ENCODE measurements at regions not wholly inside any gene's neighbourhood (a gene's known extent, or its start where the extent isn't known, plus 50 kb on each side); places are given as distances from the start of the nearest gene placed in this dataset.

DNA sequence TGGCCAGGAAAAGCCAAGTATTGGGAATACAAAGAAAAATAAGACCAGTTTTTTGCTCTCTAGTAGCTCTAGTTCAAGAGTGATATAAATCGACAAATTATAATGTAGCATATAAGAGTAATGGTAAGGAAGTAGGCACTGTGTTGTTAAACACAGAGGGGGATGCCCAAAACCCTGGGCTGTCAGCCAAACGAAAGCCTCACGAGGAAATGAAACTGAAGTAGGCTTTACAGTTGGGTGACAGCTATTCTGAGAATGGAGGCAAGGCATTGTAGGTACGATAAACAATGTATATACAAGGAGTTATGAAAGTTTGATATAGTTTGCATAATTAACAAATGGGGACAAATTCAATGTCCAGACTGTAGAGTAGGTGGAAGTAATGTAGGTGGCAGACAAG is 176.4 kb downstream of the FAM181B start (continued):
- TF ChIP-seq, protein P1, sequence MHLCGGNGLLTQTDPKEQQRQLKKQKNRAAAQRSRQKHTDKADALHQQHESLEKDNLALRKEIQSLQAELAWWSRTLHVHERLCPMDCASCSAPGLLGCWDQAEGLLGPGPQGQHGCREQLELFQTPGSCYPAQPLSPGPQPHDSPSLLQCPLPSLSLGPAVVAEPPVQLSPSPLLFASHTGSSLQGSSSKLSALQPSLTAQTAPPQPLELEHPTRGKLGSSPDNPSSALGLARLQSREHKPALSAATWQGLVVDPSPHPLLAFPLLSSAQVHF (CRISPR knock-in tag; IDR thresholded peaks at IDR 0.05) = no peak
- TF ChIP-seq, protein P2, sequence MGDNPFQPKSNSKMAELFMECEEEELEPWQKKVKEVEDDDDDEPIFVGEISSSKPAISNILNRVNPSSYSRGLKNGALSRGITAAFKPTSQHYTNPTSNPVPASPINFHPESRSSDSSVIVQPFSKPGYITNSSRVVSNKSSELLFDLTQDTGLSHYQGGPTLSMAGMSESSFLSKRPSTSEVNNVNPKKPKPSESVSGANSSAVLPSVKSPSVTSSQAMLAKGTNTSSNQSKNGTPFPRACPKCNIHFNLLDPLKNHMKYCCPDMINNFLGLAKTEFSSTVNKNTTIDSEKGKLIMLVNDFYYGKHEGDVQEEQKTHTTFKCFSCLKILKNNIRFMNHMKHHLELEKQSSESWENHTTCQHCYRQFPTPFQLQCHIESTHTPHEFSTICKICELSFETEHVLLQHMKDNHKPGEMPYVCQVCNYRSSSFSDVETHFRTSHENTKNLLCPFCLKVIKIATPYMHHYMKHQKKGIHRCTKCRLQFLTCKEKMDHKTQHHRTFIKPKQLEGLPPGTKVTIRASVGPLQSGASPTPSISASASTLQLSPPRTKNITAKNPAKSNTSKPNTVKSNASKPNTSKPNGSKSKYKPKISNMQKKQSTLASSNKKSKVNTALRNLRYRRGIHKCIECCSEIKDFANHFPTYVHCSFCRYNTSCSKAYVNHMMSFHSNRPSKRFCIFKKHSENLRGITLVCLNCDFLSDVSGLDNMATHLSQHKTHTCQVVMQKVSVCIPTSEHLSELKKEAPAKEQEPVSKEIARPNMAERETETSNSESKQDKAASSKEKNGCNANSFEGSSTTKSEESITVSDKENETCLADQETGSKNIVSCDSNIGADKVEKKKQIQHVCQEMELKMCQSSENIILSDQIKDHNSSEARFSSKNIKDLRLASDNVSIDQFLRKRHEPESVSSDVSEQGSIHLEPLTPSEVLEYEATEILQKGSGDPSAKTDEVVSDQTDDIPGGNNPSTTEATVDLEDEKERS (CRISPR knock-in tag; IDR thresholded peaks at IDR 0.05) = no peak
- TF ChIP-seq, protein P3, sequence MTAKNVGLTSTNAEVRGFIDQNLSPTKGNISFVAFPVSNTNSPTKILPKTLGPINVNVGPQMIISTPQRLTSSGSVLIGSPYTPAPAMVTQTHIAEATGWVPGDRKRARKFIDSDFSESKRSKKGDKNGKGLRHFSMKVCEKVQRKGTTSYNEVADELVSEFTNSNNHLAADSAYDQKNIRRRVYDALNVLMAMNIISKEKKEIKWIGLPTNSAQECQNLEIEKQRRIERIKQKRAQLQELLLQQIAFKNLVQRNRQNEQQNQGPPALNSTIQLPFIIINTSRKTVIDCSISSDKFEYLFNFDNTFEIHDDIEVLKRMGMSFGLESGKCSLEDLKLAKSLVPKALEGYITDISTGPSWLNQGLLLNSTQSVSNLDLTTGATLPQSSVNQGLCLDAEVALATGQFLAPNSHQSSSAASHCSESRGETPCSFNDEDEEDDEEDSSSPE (CRISPR knock-in tag; IDR thresholded peaks at IDR 0.05) = no peak
- TF ChIP-seq ZNF430 (CRISPR knock-in tag; IDR thresholded peaks at IDR 0.05) = no peak
- TF ChIP-seq MEF2D (CRISPR knock-in tag; IDR thresholded peaks at IDR 0.05) = no peak
- no peak for TF ChIP-seq NCOA1 (CRISPR knock-in tag; IDR thresholded peaks at IDR 0.05)
- TF ChIP-seq, protein P4, sequence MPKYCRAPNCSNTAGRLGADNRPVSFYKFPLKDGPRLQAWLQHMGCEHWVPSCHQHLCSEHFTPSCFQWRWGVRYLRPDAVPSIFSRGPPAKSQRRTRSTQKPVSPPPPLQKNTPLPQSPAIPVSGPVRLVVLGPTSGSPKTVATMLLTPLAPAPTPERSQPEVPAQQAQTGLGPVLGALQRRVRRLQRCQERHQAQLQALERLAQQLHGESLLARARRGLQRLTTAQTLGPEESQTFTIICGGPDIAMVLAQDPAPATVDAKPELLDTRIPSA (CRISPR knock-in tag; IDR thresholded peaks at IDR 0.05; ENCODE audit: borderline replicate concordance) = no peak
- no peak for TF ChIP-seq ZNF891 (CRISPR knock-in tag; IDR thresholded peaks at IDR 0.05)
- TF ChIP-seq, protein P5, sequence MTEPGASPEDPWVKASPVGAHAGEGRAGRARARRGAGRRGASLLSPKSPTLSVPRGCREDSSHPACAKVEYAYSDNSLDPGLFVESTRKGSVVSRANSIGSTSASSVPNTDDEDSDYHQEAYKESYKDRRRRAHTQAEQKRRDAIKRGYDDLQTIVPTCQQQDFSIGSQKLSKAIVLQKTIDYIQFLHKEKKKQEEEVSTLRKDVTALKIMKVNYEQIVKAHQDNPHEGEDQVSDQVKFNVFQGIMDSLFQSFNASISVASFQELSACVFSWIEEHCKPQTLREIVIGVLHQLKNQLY (CRISPR knock-in tag; IDR thresholded peaks at IDR 0.05) = no peak
